Fibroblast of skin of back (primary cell): ENCODE measurements at regions not wholly inside any gene's neighbourhood (a gene's known extent, or its start where the extent isn't known, plus 50 kb on each side); places are given as distances from the start of the nearest gene placed in this dataset.

Experiments used
- DNase-seq: peaks from one replicate; pipeline ENCODE4 v3.0.0-alpha.2; 2013

GRCh38 chr16:6918646-6919045 is 414.0 kb upstream of the RBFOX1 start:
- DNase-seq: no peak

- no peak for DNase-seq
Observed at GRCh38 chr16:6916946-6917345, 415.7 kb upstream of the RBFOX1 start.

- DNase-seq: no peak
Observed at GRCh38 chr16:6913566-6913965, 419.1 kb upstream of the RBFOX1 start.

- no peak for DNase-seq
Observed at GRCh38 chr16:6910301-6910700, 422.3 kb upstream of the RBFOX1 start.

GRCh38 chr16:6905601-6906000 is 427.0 kb upstream of the RBFOX1 start:
- no peak for DNase-seq

- no peak for DNase-seq
Observed at GRCh38 chr16:6903671-6904070, 429.0 kb upstream of the RBFOX1 start.

- DNase-seq: no peak
Observed at GRCh38 chr16:6898896-6899295, 433.7 kb upstream of the RBFOX1 start.

- DNase-seq: no peak
Observed at GRCh38 chr16:6897876-6898485, 434.7 kb upstream of the RBFOX1 start.

- no peak for DNase-seq
Observed at GRCh38 chr16:6892966-6893365, 439.7 kb upstream of the RBFOX1 start.

GRCh38 chr16:6891496-6891895 is 441.1 kb upstream of the RBFOX1 start:
- no peak for DNase-seq

- no peak for DNase-seq
Observed at GRCh38 chr16:6888531-6888930, 444.1 kb upstream of the RBFOX1 start.

- DNase-seq: no peak
Observed at GRCh38 chr16:6884002-6884401, 448.6 kb upstream of the RBFOX1 start.

GRCh38 chr16:6880263-6880662 is 452.4 kb upstream of the RBFOX1 start:
- no peak for DNase-seq

GRCh38 chr16:6864671-6865070 is 468.0 kb upstream of the RBFOX1 start:
- DNase-seq: no peak

GRCh38 chr16:6864244-6864643 is 468.4 kb upstream of the RBFOX1 start:
- no peak for DNase-seq

GRCh38 chr16:6863135-6863534 is 469.5 kb upstream of the RBFOX1 start:
- DNase-seq: no peak

GRCh38 chr16:6861815-6862477 is 470.7 kb upstream of the RBFOX1 start:
- DNase-seq: no peak

- no peak for DNase-seq
Observed at GRCh38 chr16:6861135-6861814, 471.4 kb upstream of the RBFOX1 start.

GRCh38 chr16:6857575-6857974 is 475.1 kb upstream of the RBFOX1 start:
- no peak for DNase-seq

GRCh38 chr16:6856578-6856977 is 476.1 kb upstream of the RBFOX1 start:
- no peak for DNase-seq

- no peak for DNase-seq
Observed at GRCh38 chr16:6853565-6853964, 479.1 kb upstream of the RBFOX1 start.

GRCh38 chr16:6852643-6853225 is 479.9 kb upstream of the RBFOX1 start:
- DNase-seq: no peak

- no peak for DNase-seq
Observed at GRCh38 chr16:6846452-6846851, 486.2 kb upstream of the RBFOX1 start.

GRCh38 chr16:6841392-6841791 is 491.3 kb upstream of the RBFOX1 start:
- DNase-seq: no peak
